ENCODE measurements at regions not wholly inside any gene's neighbourhood (a gene's known extent, or its start where the extent isn't known, plus 50 kb on each side); places are given as distances from the start of the nearest gene placed in this dataset.

- peak; percentile 15 for TF ChIP-seq CTCF (IDR thresholded peaks at IDR 0.05; ENCODE audit: low read depth, low read length)
- no peak for DNase-seq (ENCODE audit: low read depth in 2 of 2)
- H3K4me3 ChIP-seq (replicated peaks in 1 of 2; ENCODE audit: low read depth in 2 of 2, low read length in 2 of 2) = no peak overlapping the region
These were observed 124.9 kb upstream of the BACE2 start for GRCh38 chr21:41043014-41043413.

- no peak for DNase-seq (ENCODE audit: low read depth in 2 of 2)
- no peak for TF ChIP-seq CTCF (IDR thresholded peaks at IDR 0.05; ENCODE audit: low read depth, low read length)
These were observed 122.3 kb upstream of the BACE2 start for GRCh38 chr21:41045534-41046268.

GRCh38 chr21:41048145-41048544, 119.8 kb upstream of the BACE2 start:
- TF ChIP-seq CTCF (IDR thresholded peaks at IDR 0.05; ENCODE audit: low read depth, low read length) = no peak
- H3K4me3 ChIP-seq (replicated peaks in 1 of 2; ENCODE audit: low read depth in 2 of 2, low read length in 2 of 2) = no peak overlapping the region
- no peak for DNase-seq (ENCODE audit: low read depth in 2 of 2)

More at GRCh38 chr21:41045534-41046268, 122.3 kb upstream of the BACE2 start:
- H3K4me3 ChIP-seq (replicated peaks in 1 of 2; ENCODE audit: low read depth in 2 of 2, low read length in 2 of 2) = no peak overlapping the region

- H3K4me3 ChIP-seq (replicated peaks in 1 of 2; ENCODE audit: low read depth in 2 of 2, low read length in 2 of 2) = no peak overlapping the region
- no peak for TF ChIP-seq CTCF (IDR thresholded peaks at IDR 0.05; ENCODE audit: low read depth, low read length)
These were observed 119.3 kb upstream of the BACE2 start for GRCh38 chr21:41048623-41049022.

GRCh38 chr21:41052820-41053555, 115.0 kb upstream of the BACE2 start:
- no peak for DNase-seq (ENCODE audit: low read depth in 2 of 2)
- no peak overlapping the region for H3K4me3 ChIP-seq (replicated peaks in 1 of 2; ENCODE audit: low read depth in 2 of 2, low read length in 2 of 2)
- no peak for TF ChIP-seq CTCF (IDR thresholded peaks at IDR 0.05; ENCODE audit: low read depth, low read length)

More at GRCh38 chr21:41048623-41049022, 119.3 kb upstream of the BACE2 start:
- no peak for DNase-seq (ENCODE audit: low read depth in 2 of 2)

GRCh38 chr21:41054018-41054578, 113.9 kb upstream of the BACE2 start:
- no peak for DNase-seq (ENCODE audit: low read depth in 2 of 2)
- TF ChIP-seq CTCF (IDR thresholded peaks at IDR 0.05; ENCODE audit: low read depth, low read length) = no peak

More at GRCh38 chr21:41054018-41054578, 113.9 kb upstream of the BACE2 start:
- H3K4me3 ChIP-seq (replicated peaks in 1 of 2; ENCODE audit: low read depth in 2 of 2, low read length in 2 of 2) = no peak overlapping the region

Measured in cardiac fibroblast (primary cell).